ENCODE measurements at regions not wholly inside any gene's neighbourhood (a gene's known extent, or its start where the extent isn't known, plus 50 kb on each side); places are given as distances from the start of the nearest gene placed in this dataset.

GRCh38 chr3:168312984-168313383 is 217.3 kb upstream of the GOLIM4 start:
- Histone ChIP-seq H3K23ac (ENCODE audit: low read depth, low read length) (no peak overlapping the region), H4K20me1 (ENCODE audit: insufficient read depth, low read length) (no peaks in the 10 kb centered on the region), H3K9me3 (ENCODE audit: control insufficient read depth, insufficient read depth, low read length) (no peaks in the 10 kb centered on the region), H2BK15ac (ENCODE audit: low read depth, low read length) (no peak overlapping the region), H2BK120ac (ENCODE audit: low read depth, low read length) (no peak overlapping the region), H3K27me3 (ENCODE audit: control insufficient read depth, insufficient read depth, low read length) (no peaks in the 10 kb centered on the region), H3K4ac (ENCODE audit: low read depth, low read length) (no peak overlapping the region), H3K9me1 (ENCODE audit: insufficient read depth, low read length) (no peaks in the 10 kb centered on the region), H3K56ac (ENCODE audit: extremely low read depth, insufficient read depth, low read length) (no peak overlapping the region), H3K36me3 (ENCODE audit: control insufficient read depth, insufficient read depth, low read length) (no peaks in the 10 kb centered on the region), H3K4me1 (ENCODE audit: control insufficient read depth, insufficient read depth, low read length) (no peaks in the 10 kb centered on the region), H2BK20ac (ENCODE audit: low read depth, low read length) (no peak overlapping the region), H3K27ac (ENCODE audit: insufficient read depth, low read length) (no peak overlapping the region), H2AFZ (replicated peaks; ENCODE audit: low read length, poor library complexity) (no peak overlapping the region), H4K8ac (ENCODE audit: low read depth in 2 of 2, low read length in 2 of 2) (no peak overlapping the region), H3K4me2 (ENCODE audit: low read depth, low read length) (no peak overlapping the region), H3K14ac (replicated peaks; ENCODE audit: low read depth, low read length) (no peak overlapping the region), H2AK9ac (replicated peaks; ENCODE audit: low read depth, low read length, poor library complexity) (no peak overlapping the region), H2AK5ac (ENCODE audit: low read depth, low read length) (no peak overlapping the region), H4K5ac (ENCODE audit: low read depth, low read length) (no peak overlapping the region), H2BK5ac (ENCODE audit: low read depth, low read length, poor library complexity, severe bottlenecking) (no peak overlapping the region), H3K4me3 (ENCODE audit: insufficient read depth, low read depth, low read length) (no peak overlapping the region), H4K91ac (ENCODE audit: insufficient read depth, low read depth, low read length) (no peak overlapping the region), H3K79me1 (ENCODE audit: low read depth in 1 of 2, low read length in 2 of 2) (no peaks in the 10 kb centered on the region), H3K18ac (ENCODE audit: low read depth, low read length) (no peak overlapping the region), H3K9ac (ENCODE audit: low read depth, low read length) (no peak overlapping the region)
- peak; percentile 37 for DNase-seq
- WGBS, 2 experiments (ENCODE audit: extremely low coverage in 2 of 2, insufficient read length in 1 of 2) = no CpG with 5 or more reads among the region's 4 CpGs
- dilution Hi-C loops (cut with HindIII; ENCODE audit: low sequenced_read_pairs, unreplicated experiment) = no loop called here
- intact Hi-C loops (cut with micrococcal nuclease) = no loop called here
- TF ChIP-seq MXI1 (IDR thresholded peaks at IDR 0.05; ENCODE audit: borderline replicate concordance, low read depth, low read length) (no peak), MAFK (IDR thresholded peaks at IDR 0.05; ENCODE audit: low read depth, low read length) (no peak), MAZ (IDR thresholded peaks at IDR 0.05; ENCODE audit: borderline replicate concordance, low read depth, low read length) (no peak), CEBPB (IDR thresholded peaks at IDR 0.05; ENCODE audit: low read depth, low read length) (no peak)
- in situ Hi-C loops (cut with MboI; ENCODE audit: low sequenced_read_pairs) = no loop called here
- ChIA-PET CTCF (interaction anchor here (0.6 kb wide), 1 partner anchor 20 kb away, joined by 3 read pairs; no protein-coding TSS in a partner anchor), POLR2A (ENCODE audit: unreplicated experiment) (no interaction called here)
- no peak for ATAC-seq (ENCODE audit: low read depth)
- no TSS peak for BruUV-seq (replicated peaks)
